Neural cell (in vitro differentiated cells): ENCODE measurements at regions not wholly inside any gene's neighbourhood (a gene's known extent, or its start where the extent isn't known, plus 50 kb on each side); places are given as distances from the start of the nearest gene placed in this dataset.

Experiments used
- EP300 ChIP-seq: fragments of 450-650 bp; conservative IDR thresholded peaks from 2 replicates; pipeline ENCODE4 v1.6.1; 2014; ENCODE audit warnings: antibody characterized with exemption, mild to moderate bottlenecking, moderate library complexity; ENCODE audit not compliant: poor library complexity, severe bottlenecking
- EZH2 ChIP-seq: fragments of 200-600, 300-800 bp; shearing (Covaris generic), sonication (generic); IDR thresholded peaks from 2 replicates; pipeline ENCODE4 v1.6.1; 2014; ENCODE audit warnings: antibody characterized with exemption, low read length, borderline replicate concordance, mild to moderate bottlenecking; ENCODE audit not compliant: insufficient read depth, poor library complexity, severe bottlenecking
- POLR2AphosphoS5 ChIP-seq: IDR thresholded peaks from 2 replicates; pipeline ENCODE4 v1.6.1; 2012
- TAF1 ChIP-seq: IDR thresholded peaks from 2 replicates; pipeline ENCODE4 v1.6.1; 2012; ENCODE audit warnings: low read depth
- TF ChIP-seq, protein P1 (sequence below): fragments of 450-650 bp; IDR thresholded peaks from 2 replicates; pipeline ENCODE4 v1.5.1; 2014; ENCODE audit warnings: antibody characterized with exemption, mild to moderate bottlenecking, moderate library complexity; ENCODE audit not compliant: poor library complexity, severe bottlenecking

DNA sequence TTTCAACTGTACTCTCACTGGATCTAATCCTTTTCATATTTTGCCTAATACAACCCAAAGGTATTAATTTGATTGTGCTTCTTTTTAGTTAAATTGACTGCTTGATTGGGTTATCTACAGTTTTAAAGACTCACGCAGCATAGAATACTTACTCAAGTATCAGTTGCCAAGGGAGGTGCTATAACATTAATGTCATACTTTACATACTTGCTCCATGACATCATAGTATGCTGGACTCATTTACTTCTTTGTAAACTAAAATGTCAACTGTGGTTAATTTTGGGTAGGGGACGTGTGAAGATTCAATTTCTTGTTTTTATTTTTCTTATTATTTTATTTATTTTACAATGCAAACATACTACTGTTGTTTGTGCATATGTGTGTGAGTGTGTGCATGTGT lies 716.2 kb upstream of the VRK2 start:
- TF ChIP-seq EP300 = no peak
- no peak for TF ChIP-seq POLR2AphosphoS5
- TF ChIP-seq TAF1 = no peak
- TF ChIP-seq, protein P1, sequence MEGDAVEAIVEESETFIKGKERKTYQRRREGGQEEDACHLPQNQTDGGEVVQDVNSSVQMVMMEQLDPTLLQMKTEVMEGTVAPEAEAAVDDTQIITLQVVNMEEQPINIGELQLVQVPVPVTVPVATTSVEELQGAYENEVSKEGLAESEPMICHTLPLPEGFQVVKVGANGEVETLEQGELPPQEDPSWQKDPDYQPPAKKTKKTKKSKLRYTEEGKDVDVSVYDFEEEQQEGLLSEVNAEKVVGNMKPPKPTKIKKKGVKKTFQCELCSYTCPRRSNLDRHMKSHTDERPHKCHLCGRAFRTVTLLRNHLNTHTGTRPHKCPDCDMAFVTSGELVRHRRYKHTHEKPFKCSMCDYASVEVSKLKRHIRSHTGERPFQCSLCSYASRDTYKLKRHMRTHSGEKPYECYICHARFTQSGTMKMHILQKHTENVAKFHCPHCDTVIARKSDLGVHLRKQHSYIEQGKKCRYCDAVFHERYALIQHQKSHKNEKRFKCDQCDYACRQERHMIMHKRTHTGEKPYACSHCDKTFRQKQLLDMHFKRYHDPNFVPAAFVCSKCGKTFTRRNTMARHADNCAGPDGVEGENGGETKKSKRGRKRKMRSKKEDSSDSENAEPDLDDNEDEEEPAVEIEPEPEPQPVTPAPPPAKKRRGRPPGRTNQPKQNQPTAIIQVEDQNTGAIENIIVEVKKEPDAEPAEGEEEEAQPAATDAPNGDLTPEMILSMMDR = no peak
- TF ChIP-seq EZH2 = no peak
